Ovary (tissue), 3 donors: ENCODE measurements at regions not wholly inside any gene's neighbourhood (a gene's known extent, or its start where the extent isn't known, plus 50 kb on each side); places are given as distances from the start of the nearest gene placed in this dataset.

Source experiments
- CTCF ChIP-seq, 3 donors: fragments of 450-650 bp in 2 of 3; fragments of 200-600 bp in 1 of 3; IDR thresholded peaks; one replicate each; pipeline versions ENCODE4 v1.5.1 to v1.8.0; 2016 to 2022; ENCODE audit warnings: antibody characterized with exemption in 3 of 3, mild to moderate bottlenecking in 1 of 3
- EP300 ChIP-seq: sonication (generic); formaldehyde crosslinking; IDR thresholded peaks from one replicate; pipeline ENCODE4 v1.6.1; 2017; ENCODE audit warnings: antibody characterized with exemption
- donor health status: DM: no; HTN: no; CAD: no.

GRCh38 chr20:41782730-41783406, 164.7 kb upstream of the CHD6 start:
- TF ChIP-seq CTCF (IDR thresholded peaks at IDR 0.05): no peak
- TF ChIP-seq EP300: no peak
